ENCODE measurements at regions not wholly inside any gene's neighbourhood (a gene's known extent, or its start where the extent isn't known, plus 50 kb on each side); places are given as distances from the start of the nearest gene placed in this dataset.

- DNase-seq (ENCODE audit: low read depth), result no peak
- H3K4me3 ChIP-seq (ENCODE audit: low read depth, low read length), result no peak overlapping the region
- no peak for TF ChIP-seq CTCF (IDR thresholded peaks at IDR 0.05; ENCODE audit: insufficient read depth, low read depth, low read length, missing control alignments)
Observed at GRCh38 chr11:26162291-26162690, 169.6 kb upstream of the ANO3 start.

- no peak overlapping the region for H3K4me3 ChIP-seq (ENCODE audit: low read depth, low read length)
- DNase-seq (ENCODE audit: low read depth), result no peak
- TF ChIP-seq CTCF (IDR thresholded peaks at IDR 0.05; ENCODE audit: insufficient read depth, low read depth, low read length, missing control alignments), result no peak
Observed at GRCh38 chr11:26186389-26186788, 145.5 kb upstream of the ANO3 start.

GRCh38 chr11:26187639-26188038 lies 144.3 kb upstream of the ANO3 start:
- DNase-seq (ENCODE audit: low read depth), result no peak

GRCh38 chr11:26188554-26188953 lies 143.4 kb upstream of the ANO3 start:
- TF ChIP-seq CTCF (IDR thresholded peaks at IDR 0.05; ENCODE audit: insufficient read depth, low read depth, low read length, missing control alignments), result no peak
- no peak overlapping the region for H3K4me3 ChIP-seq (ENCODE audit: low read depth, low read length)
- DNase-seq (ENCODE audit: low read depth), result no peak

More at GRCh38 chr11:26187639-26188038, 144.3 kb upstream of the ANO3 start:
- TF ChIP-seq CTCF (IDR thresholded peaks at IDR 0.05; ENCODE audit: insufficient read depth, low read depth, low read length, missing control alignments), result no peak
- H3K4me3 ChIP-seq (ENCODE audit: low read depth, low read length), result no peak overlapping the region

- no peak overlapping the region for H3K4me3 ChIP-seq (ENCODE audit: low read depth, low read length)
- TF ChIP-seq CTCF (IDR thresholded peaks at IDR 0.05; ENCODE audit: insufficient read depth, low read depth, low read length, missing control alignments), result no peak
- DNase-seq (ENCODE audit: low read depth), result peak; percentile 3
Observed at GRCh38 chr11:26191193-26191592, 140.7 kb upstream of the ANO3 start.

GRCh38 chr11:26193694-26194365 lies 138.1 kb upstream of the ANO3 start:
- no peak overlapping the region for H3K4me3 ChIP-seq (ENCODE audit: low read depth, low read length)
- TF ChIP-seq CTCF (IDR thresholded peaks at IDR 0.05; ENCODE audit: insufficient read depth, low read depth, low read length, missing control alignments), result no peak
- DNase-seq (ENCODE audit: low read depth), result no peak

- TF ChIP-seq CTCF (IDR thresholded peaks at IDR 0.05; ENCODE audit: insufficient read depth, low read depth, low read length, missing control alignments), result no peak
- H3K4me3 ChIP-seq (ENCODE audit: low read depth, low read length), result no peak overlapping the region
- DNase-seq (ENCODE audit: low read depth), result no peak
Observed at GRCh38 chr11:26194881-26195280, 137.0 kb upstream of the ANO3 start.

All from GM12865 (cell line).